ENCODE measurements at regions not wholly inside any gene's neighbourhood (a gene's known extent, or its start where the extent isn't known, plus 50 kb on each side); places are given as distances from the start of the nearest gene placed in this dataset.

GRCh38 chr1:173100476-173101107 lies 49.9 kb upstream of the TNFSF18 start:
- TF ChIP-seq CSRNP3 (CRISPR knock-in tag; IDR thresholded peaks at IDR 0.05) (no peak), ZFP3 (CRISPR knock-in tag; IDR thresholded peaks at IDR 0.05) (no peak), PATZ1 (CRISPR knock-in tag; IDR thresholded peaks at IDR 0.05; ENCODE audit: borderline replicate concordance) (no peak), ZNF70 (CRISPR knock-in tag; IDR thresholded peaks at IDR 0.05) (no peak), CREB5 (CRISPR knock-in tag; IDR thresholded peaks at IDR 0.05; ENCODE audit: low read depth) (no peak), OSR1 (CRISPR knock-in tag; IDR thresholded peaks at IDR 0.05) (no peak), CSDC2 (CRISPR knock-in tag; IDR thresholded peaks at IDR 0.05) (no peak)
